DMS153 treated with DMSO at 0.1 percent for 48 hours (cell line): ENCODE measurements at regions not wholly inside any gene's neighbourhood (a gene's known extent, or its start where the extent isn't known, plus 50 kb on each side); places are given as distances from the start of the nearest gene placed in this dataset.
A peak's percentile ranks its signal among the peaks of the same experiment; 100 is the strongest.
"Not testable (repeated sequence)": the region's sequence is repeated elsewhere in the genome, so short reads cannot be mapped to it uniquely, and the experiment has no call there.

Source experiments
- DNase-seq: peaks from one replicate; lab custom pipeline; 2025; ENCODE audit not compliant: unreplicated experiment; lab: John Stamatoyannopoulos, UW

DNA sequence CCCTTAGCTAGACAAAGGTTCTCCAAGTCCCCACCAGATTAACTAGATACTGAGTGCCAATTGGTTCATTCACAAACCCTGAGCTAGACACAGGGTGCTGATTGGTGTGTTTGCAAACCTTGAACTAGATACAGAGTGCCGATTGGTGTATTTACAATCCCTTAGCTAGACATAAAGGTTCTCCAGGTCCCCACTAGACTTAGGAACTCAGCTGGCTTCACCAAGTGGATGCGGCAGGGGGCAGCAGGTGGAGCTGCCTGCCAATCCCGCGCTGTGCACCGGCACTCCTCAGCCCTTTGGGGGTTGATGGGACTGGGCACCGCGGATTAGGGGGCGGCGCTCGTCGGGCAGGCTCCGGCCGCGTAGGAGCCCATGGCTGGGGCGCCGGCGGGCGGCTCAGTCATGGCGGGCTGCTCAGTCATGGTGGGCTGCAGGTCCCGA is 157.6 kb downstream of the KLRB1 start:
- DNase-seq: peak; percentile 6

DNA sequence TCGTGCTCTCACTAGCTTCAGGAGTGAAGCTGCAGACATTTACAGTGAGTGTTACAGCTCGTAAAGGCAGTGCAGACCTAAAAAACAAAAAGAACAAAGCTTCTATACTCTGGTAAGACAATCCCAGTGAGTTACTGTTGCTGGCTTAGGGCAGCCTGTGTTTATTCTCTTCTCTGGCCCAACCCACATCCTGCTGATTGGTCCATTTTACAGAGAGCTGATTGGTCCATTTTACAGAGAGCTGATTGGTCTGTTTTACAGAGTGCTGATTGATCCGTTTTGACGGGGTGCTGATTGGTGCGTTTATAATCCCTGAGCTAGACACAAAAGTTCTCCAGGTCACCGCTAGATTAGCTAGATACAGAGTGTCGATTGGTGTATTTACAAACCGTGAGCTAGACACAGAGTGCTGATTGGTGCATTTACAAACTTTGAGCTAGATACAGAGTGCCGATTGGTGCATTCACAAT is 158.0 kb downstream of the KLRB1 start:
- not testable (repeated sequence) for DNase-seq

DNA sequence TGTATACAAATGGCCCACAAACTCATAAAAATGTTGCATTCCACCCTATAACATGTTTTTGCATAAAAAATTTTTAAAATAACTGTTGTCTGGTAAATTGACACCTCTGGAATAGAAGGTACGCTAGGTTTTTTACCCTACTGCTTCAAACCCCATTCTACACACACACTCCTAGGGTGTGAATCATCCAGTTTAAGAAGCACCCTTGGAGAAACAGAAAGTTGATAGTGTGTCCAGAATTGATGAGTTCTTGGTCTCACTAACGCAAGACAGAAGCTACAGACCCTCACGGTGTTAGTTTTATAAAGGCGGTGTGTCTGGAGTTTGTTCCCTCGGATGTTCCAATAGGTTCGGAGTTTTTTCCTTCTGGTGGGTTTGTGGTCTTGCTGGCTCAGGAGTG is 158.5 kb downstream of the KLRB1 start:
- DNase-seq: no peak

DNA sequence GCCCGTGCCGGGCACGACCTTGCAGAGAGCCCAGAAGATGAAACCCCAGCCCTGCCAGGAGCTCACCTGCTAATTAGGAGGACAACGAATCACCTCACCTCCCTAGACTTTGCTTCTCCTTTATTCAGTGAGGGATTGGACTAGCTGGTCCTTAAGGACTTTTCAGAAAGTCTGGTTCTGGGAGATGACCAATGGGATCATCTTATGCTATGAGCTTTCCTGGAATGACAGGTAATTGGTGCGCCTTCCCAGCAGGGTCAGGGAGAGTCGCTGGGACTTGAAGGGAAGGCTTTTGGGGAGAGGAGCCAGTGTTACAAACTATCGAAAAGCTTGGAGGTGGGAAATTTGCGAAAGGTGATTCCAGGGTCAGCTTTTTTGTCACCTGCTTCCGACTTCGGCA is 159.1 kb downstream of the KLRB1 start:
- DNase-seq: peak; percentile 2

DNA sequence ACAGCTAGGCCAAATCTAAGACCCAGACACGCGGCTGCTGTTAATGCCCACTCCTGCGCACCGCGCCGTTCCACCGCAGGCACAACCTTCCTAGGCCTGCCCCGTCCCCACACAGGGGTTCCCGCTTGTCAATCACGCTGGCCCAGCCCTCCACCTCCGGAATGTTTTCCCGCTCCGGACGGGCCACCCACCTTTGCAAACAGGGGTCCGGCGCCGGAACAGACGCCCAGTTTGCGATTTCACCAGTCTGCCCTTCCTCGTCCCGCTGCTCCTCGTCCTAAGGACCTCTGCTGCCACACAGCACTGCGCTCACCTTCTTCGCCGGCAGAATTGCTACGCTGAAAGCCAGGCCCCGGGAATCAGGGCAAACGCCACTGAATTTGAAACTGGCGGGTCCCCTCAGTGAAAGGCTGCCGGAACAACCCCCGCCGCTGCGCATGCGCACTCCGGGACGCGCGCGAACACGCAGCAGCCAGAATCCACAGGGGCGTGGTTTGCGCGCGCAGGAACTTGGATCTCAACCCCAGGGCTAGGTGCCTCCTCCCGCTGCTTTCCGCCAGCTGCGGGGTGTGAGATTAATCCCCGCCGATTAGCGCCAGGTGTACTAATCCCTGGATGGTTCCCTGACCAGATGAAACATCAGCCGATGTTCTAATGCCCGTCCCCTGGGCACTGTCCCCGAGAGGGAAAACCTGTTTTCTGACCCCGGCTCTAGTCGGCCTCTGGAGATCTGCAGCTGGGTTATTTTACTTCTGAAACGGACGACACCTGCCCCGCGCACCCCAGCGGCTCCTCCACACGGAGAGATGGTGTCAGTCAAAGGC is 159.7 kb downstream of the KLRB1 start:
- DNase-seq: peak; percentile 67

DNA sequence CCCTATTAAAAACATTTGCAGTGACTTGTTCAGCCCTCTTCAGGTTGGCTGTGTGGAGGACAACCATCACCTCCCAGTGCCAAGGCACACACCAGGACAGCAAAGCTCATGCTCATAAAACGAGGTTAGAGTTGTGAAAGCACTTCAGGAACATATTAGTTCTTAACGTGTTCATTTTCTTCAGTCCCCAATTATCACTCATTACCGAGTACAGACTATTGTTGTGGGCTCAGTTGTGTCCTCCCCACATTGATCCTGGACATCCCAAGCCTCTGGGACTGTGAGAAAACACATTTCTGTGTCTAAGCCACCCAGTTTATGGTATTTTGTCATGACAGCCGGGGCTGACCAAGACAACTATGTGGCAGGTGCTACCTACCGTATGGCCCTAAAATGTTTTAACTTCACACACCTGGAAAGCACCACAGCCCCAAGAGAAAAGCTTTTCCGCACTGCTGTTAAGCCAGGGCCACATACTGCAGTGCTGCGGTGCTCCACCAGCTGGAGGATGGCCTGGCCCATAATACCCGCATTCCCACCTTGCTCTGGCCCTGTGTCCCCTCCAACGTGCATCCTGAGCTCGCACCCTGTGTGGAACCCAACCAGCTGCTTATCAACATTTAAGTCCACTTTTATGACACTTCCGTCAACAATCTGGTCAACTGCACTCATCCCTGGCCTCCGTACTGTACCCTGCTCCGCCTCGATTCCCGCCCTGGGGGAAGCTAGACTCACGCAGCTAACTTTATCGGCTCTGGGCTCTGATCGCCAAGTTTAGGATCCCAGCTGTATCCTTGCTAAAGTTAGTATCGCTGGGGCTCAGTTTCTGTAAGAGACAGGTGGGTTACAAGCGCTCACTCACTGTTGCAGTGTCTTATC is 160.6 kb downstream of the KLRB1 start:
- DNase-seq: not testable (repeated sequence)

DNA sequence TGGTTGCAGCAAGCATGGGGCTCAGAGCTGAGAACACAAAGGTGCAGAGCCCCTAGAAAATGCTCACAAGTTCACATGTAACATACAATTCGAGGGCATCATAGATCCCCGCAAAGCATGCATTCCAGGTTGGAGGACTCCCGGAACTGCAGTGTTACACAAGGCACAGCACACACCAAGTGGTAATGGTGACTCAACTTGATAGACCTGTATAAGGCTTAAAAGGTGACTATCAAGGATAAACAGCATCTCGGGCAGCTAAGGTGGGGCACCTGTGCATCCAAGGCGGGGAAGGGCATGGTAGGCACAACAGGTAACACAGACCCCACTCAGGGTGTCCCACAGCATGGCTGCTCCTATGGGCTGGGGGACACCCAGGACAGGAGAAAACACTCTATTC is 167.3 kb downstream of the KLRB1 start:
- DNase-seq: not testable (repeated sequence)

DNA sequence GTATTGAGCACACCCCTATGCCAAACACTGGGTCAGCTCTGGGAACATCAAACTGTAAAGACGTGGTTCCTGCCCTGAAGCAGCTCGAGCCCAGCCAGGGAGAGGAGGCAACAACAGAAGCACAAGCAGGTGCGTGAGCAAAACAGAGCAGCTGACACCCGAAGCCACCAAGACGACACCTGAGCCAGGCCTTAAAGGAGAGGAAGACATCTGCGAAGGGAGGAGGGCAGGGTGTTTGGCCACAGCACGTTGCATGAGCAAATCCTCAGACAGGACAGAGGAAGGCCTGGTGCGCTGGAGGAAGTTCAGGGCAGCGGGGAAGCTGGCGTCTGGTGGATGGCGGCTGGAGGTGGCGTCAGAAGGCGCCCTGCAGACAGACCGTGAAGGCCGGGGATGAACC is 172.0 kb downstream of the KLRB1 start:
- DNase-seq: not testable (repeated sequence)

DNA sequence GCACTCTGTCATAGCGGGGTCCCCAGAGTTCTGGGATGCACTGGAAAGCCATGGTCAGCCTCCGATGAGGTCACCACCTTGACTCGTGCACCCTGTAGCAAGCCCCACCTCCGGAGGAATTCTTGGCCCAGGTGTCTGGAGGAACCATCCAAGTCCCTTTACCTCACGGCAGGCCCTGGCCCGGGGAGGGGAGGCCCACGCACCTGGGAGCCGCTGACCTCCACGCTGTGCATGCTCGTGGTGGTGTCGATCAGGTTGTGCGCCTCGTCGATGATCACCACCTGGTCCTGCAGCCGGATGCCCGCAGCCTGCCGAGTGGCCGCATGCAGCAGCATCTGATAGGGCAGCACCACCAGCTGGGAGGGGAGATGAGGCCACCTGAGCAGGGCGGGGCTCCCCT is 177.3 kb downstream of the KLRB1 start:
- not testable (repeated sequence) for DNase-seq

DNA sequence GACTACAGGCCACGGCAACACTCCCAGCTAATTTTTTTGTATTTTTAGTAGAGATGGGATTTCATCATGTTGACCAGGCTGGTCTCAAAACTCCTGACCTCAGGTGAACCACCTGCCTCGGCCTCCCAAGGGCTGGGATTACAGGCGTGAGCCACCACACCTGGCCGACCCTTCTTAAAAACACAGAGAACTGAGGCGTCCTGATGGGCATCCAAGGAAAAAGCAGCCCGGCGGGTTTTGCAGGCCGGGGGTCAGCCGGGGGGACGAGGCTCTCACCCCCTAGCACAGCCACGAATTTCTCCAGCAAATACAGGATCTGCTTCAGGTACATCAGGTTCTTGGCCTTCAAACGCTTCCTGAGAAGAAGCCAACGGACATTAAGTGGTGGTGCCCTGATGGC is 178.9 kb downstream of the KLRB1 start:
- DNase-seq: not testable (repeated sequence)

DNA sequence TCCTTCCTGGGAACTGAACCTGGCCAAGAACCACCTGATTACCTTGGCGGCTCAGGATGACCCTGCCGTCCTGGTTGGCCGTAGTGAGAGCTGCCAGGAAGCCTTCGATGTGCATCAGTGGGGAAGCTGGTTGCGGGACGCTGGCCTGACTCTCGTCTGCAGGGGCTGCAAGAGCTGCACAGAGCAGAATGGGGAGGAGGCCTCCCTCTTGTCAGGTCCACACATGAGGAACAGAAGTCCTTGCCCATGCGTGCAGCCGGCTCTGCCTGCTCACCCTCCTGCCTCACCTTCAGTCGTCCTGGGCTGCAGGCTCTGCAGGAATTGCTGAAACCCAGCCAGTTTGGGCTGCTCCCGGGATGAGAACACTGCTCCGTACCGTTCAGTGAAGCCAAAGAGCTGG is 182.3 kb downstream of the KLRB1 start:
- DNase-seq: not testable (repeated sequence)

DNA sequence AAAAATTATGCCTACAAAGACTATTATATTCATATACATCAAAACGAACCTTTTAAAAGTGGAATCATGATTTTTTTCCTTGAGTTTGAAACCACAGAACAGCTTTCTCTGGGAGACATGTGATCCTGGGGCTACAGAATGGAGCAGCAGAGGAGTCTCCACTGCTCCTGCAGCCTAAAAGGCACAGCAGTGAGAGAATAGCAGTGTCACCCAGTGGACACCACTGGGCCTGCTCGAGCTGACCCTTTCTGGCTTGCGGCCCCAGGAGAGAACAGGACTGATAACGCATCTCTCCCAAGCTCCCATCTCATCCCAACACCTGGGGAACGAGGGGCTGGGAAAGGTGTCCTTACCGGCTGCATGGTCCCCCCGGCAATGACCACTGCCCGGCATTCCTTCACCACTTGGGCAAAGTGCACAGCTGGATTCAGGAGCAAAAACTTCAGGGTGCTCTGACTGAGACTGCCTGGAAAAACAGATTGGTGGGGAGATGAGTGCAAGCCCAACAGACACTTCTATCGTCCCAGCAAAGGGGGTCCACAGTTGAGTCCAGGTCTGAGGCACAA is 183.5 kb downstream of the KLRB1 start:
- DNase-seq: not testable (repeated sequence)

DNA sequence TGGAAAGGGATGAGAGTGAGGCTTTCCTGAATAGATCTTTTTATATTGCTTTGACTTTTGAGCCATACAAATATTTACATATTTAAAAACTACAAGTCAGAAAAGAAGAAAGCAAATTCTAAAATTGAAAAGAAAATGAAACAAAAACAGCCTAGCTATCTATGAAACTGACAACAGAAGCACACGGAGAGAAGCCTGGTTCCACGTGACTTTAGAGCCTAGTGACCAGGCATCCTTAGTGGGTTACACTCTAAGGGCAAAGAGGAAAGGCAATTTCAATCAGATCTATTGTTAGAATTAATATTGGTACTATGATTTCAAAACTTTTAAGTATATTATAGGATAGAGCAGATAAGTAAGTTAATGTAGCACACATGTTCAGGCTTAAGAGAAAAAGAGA is 185.0 kb downstream of the KLRB1 start:
- DNase-seq: not testable (repeated sequence)

DNA sequence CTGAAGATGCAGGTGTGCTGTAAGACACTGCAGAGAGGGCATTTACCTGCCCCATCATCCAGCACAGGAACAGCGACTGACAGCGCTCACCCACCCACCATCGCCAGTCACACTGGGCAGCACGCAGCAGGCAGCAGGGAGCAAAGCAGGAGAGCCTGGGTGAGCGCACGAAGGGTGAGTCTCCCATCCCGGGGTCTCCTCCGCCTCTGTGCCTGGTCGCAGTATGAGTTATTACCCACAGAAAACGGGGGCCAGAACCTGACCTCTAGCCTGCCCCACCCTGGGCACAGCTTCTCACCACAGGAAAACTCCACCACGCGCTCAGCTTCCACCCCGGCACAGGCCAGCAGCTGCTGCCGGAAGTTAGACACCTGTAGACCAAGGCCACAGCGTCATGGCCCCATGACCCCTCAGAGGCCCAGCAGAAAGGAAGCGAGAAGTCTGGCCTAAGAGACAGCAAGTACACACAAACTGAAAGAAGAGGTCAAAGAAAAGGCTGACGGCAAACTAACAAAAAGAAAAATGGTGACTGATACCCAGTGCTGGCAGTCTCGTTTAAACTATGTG is 186.1 kb downstream of the KLRB1 start:
- DNase-seq: not testable (repeated sequence)

DNA sequence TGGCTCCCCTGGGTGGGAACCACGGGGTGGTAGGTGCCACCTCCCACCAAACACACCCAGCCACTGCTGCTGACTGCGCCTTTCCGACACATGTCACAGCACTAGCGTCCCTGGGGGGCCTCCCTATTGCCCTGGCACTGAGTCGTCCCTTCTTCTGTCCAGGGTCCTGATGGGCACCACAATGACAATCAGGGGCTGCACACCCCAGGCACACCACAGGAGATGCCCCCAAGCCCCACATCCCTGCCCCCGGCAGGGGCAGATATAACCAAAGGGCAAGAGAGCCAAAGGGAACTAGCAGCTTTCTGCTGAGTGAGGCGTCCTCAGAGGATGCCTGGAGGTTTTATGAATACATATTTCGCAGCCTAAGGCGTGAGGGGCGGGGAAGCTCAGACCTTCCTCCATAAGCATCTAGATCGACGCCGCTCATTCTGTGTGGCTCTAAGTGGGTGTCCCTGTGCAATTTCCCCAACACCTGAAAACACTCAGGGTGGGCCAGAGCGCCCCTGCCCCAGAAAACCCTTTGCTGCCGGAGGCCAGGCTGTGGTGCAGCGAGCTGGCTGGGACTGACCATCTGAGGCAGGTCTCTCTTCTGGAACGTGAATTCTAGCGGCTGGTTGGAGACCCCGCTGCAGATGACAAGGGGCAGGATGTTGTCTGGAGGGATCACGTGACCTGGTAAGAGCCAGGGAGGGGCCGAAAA is 186.7 kb downstream of the KLRB1 start:
- not testable (repeated sequence) for DNase-seq

DNA sequence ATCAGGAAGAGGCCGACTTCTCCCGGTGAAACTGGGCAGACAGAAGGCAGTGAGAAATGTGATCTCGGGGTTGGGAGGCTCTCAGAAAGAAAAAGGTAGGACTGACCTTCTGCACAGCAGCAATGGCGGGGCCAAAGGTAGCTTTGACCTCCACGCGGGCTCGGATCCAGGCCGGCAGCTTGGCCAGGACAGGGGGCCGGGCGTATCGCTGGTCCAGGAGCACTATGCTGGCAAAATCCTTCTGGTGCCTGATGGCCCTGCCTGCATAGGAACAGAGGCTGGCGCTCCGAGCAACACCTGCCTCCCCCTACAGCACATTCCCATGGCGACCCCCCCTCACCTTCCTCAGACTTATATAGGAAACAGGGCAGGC is 189.1 kb downstream of the KLRB1 start:
- not testable (repeated sequence) for DNase-seq

DNA sequence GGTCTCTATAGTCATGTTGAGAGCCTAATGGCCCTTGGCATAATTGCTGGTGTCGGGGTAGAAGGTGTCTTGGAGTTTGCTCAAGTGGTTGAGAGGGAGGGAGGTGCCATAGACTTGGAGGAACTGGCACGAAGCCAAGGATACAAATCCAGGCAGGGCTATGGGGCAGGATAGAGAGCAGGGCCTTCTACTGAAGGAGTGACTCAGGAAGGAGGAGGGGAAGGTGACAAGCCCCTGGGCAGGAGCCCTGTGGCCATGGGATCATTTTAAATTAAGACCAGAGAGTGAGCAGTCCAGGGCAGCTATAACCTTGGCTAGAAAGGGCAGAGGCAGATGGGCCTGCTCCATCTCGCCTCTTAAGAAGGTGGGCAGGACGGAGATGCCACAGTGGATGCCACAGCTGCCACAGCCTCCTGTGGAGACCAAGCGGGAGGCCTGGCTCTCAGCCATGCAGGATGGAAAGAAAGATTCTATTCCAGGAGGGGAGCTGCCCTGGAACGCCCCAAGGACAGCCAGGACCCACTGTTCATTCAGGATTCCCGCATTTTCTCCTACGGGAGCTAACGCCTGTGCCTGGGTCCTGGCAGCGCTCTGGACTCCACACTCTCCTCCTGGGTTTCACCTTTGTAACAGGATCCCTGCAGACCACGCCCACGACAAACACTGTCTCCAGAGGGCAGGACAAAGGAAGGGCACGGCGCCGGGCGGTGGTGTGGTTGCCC is 189.6 kb downstream of the KLRB1 start:
- not testable (repeated sequence) for DNase-seq

DNA sequence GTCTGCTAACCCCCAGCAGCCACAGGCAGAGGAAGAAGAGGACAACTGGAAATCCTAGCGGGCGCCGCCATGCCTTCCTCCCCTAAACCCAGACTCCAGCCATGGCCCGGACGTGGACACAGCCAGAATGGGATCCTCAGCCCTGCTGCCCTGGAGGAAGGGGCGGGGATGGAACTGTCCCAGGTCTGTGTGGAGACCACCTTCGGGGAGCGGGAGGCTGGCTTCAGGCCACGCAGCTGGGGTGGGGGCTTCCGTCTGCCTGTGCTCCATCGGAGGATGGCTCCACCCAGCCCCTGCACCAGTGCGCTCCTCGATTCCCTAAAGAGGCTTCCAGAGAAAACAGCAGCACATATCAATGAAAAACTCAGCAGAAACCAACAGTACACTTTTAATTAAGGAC is 190.4 kb downstream of the KLRB1 start:
- DNase-seq: not testable (repeated sequence)

DNA sequence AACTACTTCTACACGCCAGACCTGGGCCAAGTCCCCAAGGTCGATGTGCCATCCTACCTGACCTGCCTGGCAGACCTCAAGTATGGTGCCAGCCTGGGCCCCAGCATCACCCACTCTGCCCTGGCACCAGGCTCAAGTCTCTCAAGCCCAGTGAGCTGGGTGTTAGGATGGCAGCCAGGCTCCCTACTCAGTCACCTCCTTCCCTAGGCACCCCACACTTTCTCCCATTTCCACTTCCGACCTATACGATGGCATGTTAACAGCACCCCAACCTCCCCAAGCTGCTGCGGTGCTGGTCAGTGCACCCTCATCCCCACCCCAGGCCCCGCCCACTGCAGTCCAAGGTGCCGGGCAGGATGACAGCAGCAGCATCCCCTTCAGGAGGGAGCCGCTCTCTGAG is 191.4 kb downstream of the KLRB1 start:
- not testable (repeated sequence) for DNase-seq

DNA sequence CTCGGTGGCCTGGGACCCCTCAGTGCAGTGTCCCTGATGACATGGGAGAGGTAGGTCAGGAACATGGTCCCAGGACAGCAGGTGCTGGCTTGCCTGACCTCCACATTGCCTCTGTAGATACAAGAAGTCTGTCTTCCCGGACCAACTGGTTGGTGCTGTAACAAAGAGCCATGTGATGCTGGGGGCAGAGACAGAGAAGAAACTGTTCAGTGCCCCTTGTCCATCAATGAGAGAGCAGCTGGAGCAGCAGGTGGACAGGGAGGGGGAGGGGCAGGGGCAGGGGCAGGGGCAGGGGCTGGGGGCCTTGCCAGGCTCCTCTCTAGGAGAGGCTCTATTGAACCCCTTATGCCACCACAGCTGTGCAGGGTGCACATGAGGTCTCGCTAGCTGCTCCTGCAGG is 191.8 kb downstream of the KLRB1 start:
- not testable (repeated sequence) for DNase-seq
